NT2/D1 (cell line): ENCODE measurements at regions not wholly inside any gene's neighbourhood (a gene's known extent, or its start where the extent isn't known, plus 50 kb on each side); places are given as distances from the start of the nearest gene placed in this dataset.
"Not testable (repeated sequence)": the region's sequence is repeated elsewhere in the genome, so short reads cannot be mapped to it uniquely, and the experiment has no call there.

Experiments used
- SUZ12 ChIP-seq: IDR thresholded peaks from 2 replicates; pipeline ENCODE4 v1.6.1; 2011; ENCODE audit not compliant: insufficient read length, insufficient read depth; ENCODE audit errors: extremely low read depth
- YY1 ChIP-seq: IDR thresholded peaks from 2 replicates; pipeline ENCODE4 v1.6.1; 2011; ENCODE audit not compliant: insufficient read length, insufficient read depth
- ZNF274 ChIP-seq: IDR thresholded peaks from 2 replicates; pipeline ENCODE4 v1.6.1; 2011; ENCODE audit warnings: mild to moderate bottlenecking, low read depth, low read length

DNA sequence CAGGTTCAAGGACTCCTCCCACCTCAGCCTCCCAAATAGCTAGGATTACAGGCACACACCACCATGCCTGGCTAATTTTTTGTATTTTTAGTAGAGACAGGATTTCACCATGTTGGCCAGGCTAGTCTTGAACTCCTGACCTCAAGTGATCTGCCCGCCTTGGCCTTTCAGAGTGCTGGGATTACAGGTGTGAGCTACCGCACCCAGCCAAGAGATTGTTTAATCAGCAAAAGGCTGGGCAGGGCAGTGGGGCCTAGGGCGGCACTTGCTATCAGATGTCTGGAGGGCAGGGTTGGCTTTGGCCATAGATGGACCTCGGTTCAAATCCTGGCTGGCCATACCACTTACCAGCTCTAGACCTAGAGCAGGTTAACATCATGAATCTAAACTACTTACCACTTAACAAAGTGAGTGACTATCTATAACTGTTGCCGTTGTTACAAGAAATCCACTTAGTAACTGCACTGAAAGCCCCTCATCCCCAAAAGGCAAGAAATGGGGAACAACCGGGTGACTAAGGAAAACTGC is 60.9 kb upstream of the BCL2L14 start:
- TF ChIP-seq ZNF274, SUZ12, YY1: not testable (repeated sequence)
